Breast epithelium (tissue), 4 donors: ENCODE measurements at regions not wholly inside any gene's neighbourhood (a gene's known extent, or its start where the extent isn't known, plus 50 kb on each side); places are given as distances from the start of the nearest gene placed in this dataset.

ENCODE experiments used
- DNase-seq, 2 donors: peaks; one replicate each; pipeline ENCODE4 v3.0.0-alpha.2; 2019; ENCODE audit warnings: low spot score in 2 of 2
- H3K27ac ChIP-seq, 2 donors: fragments of 200-600 bp; sonication (generic) in 1 of 2; one replicate each; pipeline ENCODE4 v1.5.1; 2016 to 2019; ENCODE audit warnings: mild to moderate bottlenecking in 1 of 2
- H3K27me3 ChIP-seq, 2 donors: fragments of 200-600 bp; sonication (generic) in 1 of 2; one replicate each; pipeline versions ENCODE4 v1.5.1 to v1.6.0; 2017 to 2019; ENCODE audit warnings: control low read depth in 1 of 2, mild to moderate bottlenecking in 1 of 2
- H3K36me3 ChIP-seq: fragments of 200-600 bp; one replicate; pipeline ENCODE4 v1.5.1; 2019
- H3K4me1 ChIP-seq, 2 donors: fragments of 200-600 bp; sonication (generic); one replicate each; pipeline ENCODE4 v1.5.1; 2016 to 2019; ENCODE audit warnings: control low read depth in 1 of 2
- H3K4me3 ChIP-seq, 3 donors: fragments of 200-600 bp; sonication (generic); 1 replicate in 2 of 3; 2 replicates in 1 of 3; pipeline ENCODE4 v1.5.1; 2016 to 2019; ENCODE audit warnings: mild to moderate bottlenecking in 3 of 3, moderate library complexity in 2 of 3
- H3K9me3 ChIP-seq, 2 donors: fragments of 200-600 bp; sonication (generic) in 1 of 2; one replicate each; pipeline ENCODE4 v1.5.1; 2016 to 2019; ENCODE audit warnings: control low read depth in 1 of 2
- CTCF ChIP-seq, 3 donors: fragments of 450-650 bp; IDR thresholded peaks; one replicate each; pipeline ENCODE4 v1.5.1; 2016 to 2017; ENCODE audit warnings: antibody characterized with exemption in 3 of 3, mild to moderate bottlenecking in 3 of 3, moderate library complexity in 3 of 3
- POLR2A ChIP-seq: fragments of 450-650 bp; IDR thresholded peaks from one replicate; pipeline ENCODE4 v1.6.1; 2016; ENCODE audit warnings: antibody characterized with exemption, mild to moderate bottlenecking, moderate library complexity
- POLR2AphosphoS5 ChIP-seq, 3 donors: sonication (generic); formaldehyde crosslinking; IDR thresholded peaks; one replicate each; pipeline ENCODE4 v1.6.1; 2017; ENCODE audit warnings: antibody characterized with exemption in 3 of 3
- intact Hi-C: fragments of 100-400 bp; cut with DNase I; formaldehyde crosslinking; loops from one replicate; pipeline ENCODE4 v1.15.1; 2023; ENCODE audit warnings: low total_unique reads

GRCh38 chr1:239174880-239175279 lies 211.5 kb upstream of the CHRM3 start:
- Histone ChIP-seq H3K4me1 (no peaks in the 10 kb centered on the region), H3K9me3 (no peaks in the 10 kb centered on the region), H3K27me3 (no peaks in the 10 kb centered on the region), H3K4me3 (no peak overlapping the region), H3K36me3 (no peaks in the 10 kb centered on the region), H3K27ac (no peak overlapping the region)
- intact Hi-C loops = no loop called here
- no peak for DNase-seq
- no peak for TF ChIP-seq POLR2A
- TF ChIP-seq CTCF (IDR thresholded peaks at IDR 0.05) = no peak
- TF ChIP-seq POLR2AphosphoS5 (IDR thresholded peaks at IDR 0.05) = no peak

- Histone ChIP-seq H3K9me3 (peaks cover 0 to 14% of the 10 kb centered on the region in 2 donors), H3K4me3 (no peak overlapping the region), H3K27me3 (no peaks in the 10 kb centered on the region), H3K4me1 (no peaks in the 10 kb centered on the region), H3K36me3 (no peaks in the 10 kb centered on the region), H3K27ac (no peak overlapping the region)
- no peak for TF ChIP-seq POLR2AphosphoS5 (IDR thresholded peaks at IDR 0.05)
- DNase-seq = no peak
- intact Hi-C loops = loop anchor here (2.0 kb wide), 1 partner anchor 74 kb away; no protein-coding TSS in a partner anchor
These were observed 215.5 kb upstream of the CHRM3 start for GRCh38 chr1:239170828-239171227.

GRCh38 chr1:239169276-239169675 lies 217.1 kb upstream of the CHRM3 start:
- no peaks in the 10 kb centered on the region for H3K27me3 ChIP-seq
- no peak overlapping the region for H3K4me3 ChIP-seq
- peaks cover 0 to 14% of the 10 kb centered on the region in 2 donors for H3K9me3 ChIP-seq
- intact Hi-C loops = no loop called here
- H3K4me1 ChIP-seq = no peaks in the 10 kb centered on the region
- H3K27ac ChIP-seq = no peak overlapping the region
- no peak for TF ChIP-seq POLR2A
- no peak for TF ChIP-seq POLR2AphosphoS5 (IDR thresholded peaks at IDR 0.05)
- TF ChIP-seq CTCF (IDR thresholded peaks at IDR 0.05) = no peak
- no peak for DNase-seq
- H3K36me3 ChIP-seq = no peaks in the 10 kb centered on the region

- H3K9me3 ChIP-seq = peaks cover 0 to 14% of the 10 kb centered on the region in 2 donors
- intact Hi-C loops = no loop called here
- TF ChIP-seq POLR2AphosphoS5 (IDR thresholded peaks at IDR 0.05) (no peak), POLR2A (no peak), CTCF (IDR thresholded peaks at IDR 0.05) (no peak)
- no peak for DNase-seq
- H3K4me1 ChIP-seq = no peaks in the 10 kb centered on the region
- H3K27ac ChIP-seq = no peak overlapping the region
- no peak overlapping the region for H3K4me3 ChIP-seq
- H3K27me3 ChIP-seq = no peaks in the 10 kb centered on the region
- no peaks in the 10 kb centered on the region for H3K36me3 ChIP-seq
These were observed 221.8 kb upstream of the CHRM3 start for GRCh38 chr1:239164451-239165180.

- Histone ChIP-seq H3K36me3 (no peaks in the 10 kb centered on the region), H3K9me3 (no peaks in the 10 kb centered on the region), H3K4me1 (no peaks in the 10 kb centered on the region), H3K4me3 (no peak overlapping the region), H3K27ac (no peak overlapping the region), H3K27me3 (no peaks in the 10 kb centered on the region)
- DNase-seq = no peak
- TF ChIP-seq POLR2AphosphoS5 (IDR thresholded peaks at IDR 0.05) = no peak
- no peak for TF ChIP-seq CTCF (IDR thresholded peaks at IDR 0.05)
- TF ChIP-seq POLR2A = no peak
- intact Hi-C loops = no loop called here
These were observed 230.8 kb upstream of the CHRM3 start for GRCh38 chr1:239155466-239156091.
